A204.1 (cell line): ENCODE measurements at regions not wholly inside any gene's neighbourhood (a gene's known extent, or its start where the extent isn't known, plus 50 kb on each side); places are given as distances from the start of the nearest gene placed in this dataset.
"Not testable (repeated sequence)": the region's sequence is repeated elsewhere in the genome, so short reads cannot be mapped to it uniquely, and the experiment has no call there.

Experiments used
- FAIRE-seq: peaks from 2 replicates; lab custom pipeline; 2012; peaks lifted over from hg19 to GRCh38; lab: Jason Lieb, UNC

GRCh38 chr5:130479045-130479804, 575.0 kb downstream of the CHSY3 start:
- no peak for FAIRE-seq

- no peak for FAIRE-seq
Observed at GRCh38 chr5:130476325-130476724, 572.1 kb downstream of the CHSY3 start.

- FAIRE-seq = no peak
Observed at GRCh38 chr5:130462516-130462915, 558.3 kb downstream of the CHSY3 start.

DNA sequence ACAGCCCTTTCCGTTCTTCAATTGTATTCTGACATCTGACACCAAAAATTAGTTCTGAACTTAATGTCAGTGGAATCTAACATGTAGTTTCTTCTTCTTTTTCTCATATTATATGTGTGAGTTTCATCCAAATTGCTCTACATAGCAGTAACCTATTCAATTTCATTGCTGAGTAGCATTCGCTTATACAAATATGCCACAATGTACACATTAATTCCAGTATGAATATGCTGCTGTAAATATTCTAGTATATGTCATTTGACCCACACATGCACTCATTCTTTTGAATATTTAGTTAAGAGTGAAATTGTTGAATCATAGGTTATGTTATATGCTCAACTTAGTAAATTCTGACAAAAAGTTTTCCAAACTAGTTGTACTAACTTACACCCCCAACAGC, 550.9 kb downstream of the CHSY3 start:
- no peak for FAIRE-seq

DNA sequence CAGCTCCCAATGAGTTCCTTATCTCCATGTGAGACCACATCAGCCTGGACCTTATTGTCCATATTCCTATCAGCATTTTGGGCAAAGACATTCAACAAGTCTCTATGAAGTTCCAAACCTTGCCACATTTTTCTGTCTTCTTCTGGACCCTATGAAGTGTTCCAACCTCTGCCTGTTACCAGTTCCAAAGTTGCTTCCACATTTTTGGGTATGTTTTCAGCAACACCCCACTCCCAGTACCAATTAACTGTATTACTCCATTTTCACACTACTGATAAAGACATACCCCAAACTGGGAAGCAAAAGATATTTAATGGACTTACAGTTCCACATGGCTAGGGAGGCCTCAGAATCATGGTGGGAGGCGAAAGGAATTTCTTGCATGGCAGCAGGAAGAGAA, 548.5 kb downstream of the CHSY3 start:
- no peak for FAIRE-seq

- FAIRE-seq = no peak
Observed at GRCh38 chr5:130436430-130436829, 532.2 kb downstream of the CHSY3 start.

DNA sequence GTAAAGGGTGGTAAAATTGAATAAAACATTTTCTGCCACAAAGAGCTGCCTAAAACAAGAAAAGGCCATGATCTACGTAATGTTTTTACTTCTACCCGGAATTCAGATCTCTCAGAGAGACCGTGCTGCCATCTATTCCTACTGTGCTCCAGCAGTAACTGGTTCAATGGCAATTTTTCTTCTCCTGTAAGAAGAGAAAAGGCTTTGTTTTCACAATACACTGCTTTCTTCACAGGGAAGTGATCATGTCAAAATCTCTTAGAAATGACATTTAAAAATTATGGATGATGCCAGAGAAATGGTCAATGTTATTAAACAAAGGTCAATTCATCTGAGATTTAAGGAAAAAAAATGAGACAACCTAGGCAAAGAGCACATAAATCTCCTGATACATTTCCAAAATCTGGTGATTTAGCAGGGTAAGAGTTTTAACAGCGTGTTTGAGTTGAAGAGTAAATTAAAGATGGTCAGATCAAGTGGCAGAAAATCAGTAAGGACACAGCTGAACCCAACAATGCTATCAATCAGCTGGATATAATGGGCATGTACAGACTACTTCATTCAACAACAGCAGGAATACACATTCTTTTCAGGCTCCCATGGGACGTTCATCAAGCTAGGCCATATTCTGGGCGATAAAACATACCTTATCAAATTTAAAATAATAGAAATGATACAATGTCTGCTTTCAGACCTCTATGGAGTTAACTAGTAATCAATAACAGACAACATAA, 523.1 kb downstream of the CHSY3 start:
- no peak for FAIRE-seq

- FAIRE-seq = no peak
Observed at GRCh38 chr5:130425424-130425823, 521.2 kb downstream of the CHSY3 start.

DNA sequence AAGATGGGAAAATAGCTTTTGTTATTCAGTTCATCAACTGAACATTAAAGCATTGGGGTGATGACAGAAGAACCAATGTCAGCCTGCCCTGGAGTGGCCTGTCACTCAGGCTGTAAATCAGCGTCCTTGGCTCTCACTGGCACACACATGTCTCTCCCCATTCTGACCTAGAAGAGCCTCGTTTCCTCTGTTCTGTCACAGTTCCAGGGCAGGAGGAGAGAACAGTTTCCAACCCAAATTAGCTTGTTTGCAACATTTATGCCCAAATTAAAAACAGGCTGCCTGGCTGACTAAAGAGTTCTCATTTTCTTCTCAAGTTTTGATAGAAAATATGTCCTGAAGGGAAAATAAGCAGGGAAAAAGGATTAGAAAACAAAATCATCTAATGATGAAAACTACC, 520.1 kb downstream of the CHSY3 start:
- no peak for FAIRE-seq

- FAIRE-seq = no peak
Observed at GRCh38 chr5:130402906-130403305, 498.6 kb downstream of the CHSY3 start.

DNA sequence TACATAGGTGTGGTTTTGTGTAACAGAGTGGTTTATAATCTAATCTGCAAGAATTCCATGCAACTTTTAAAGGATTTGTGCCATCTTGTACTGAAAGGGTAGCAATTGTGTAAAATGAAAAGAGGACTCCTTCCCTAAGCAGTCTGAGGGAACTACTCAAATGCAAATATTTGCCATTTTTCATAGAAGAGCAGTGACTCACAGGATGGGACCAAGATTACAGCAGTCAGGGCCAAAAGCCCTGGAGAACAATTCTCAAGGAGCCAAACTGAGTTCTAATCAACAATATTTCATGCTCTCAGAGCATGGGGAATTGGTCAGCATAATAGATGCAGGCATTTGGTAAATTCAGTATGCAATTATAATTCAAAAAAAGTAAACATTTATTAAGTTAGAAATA, 495.8 kb downstream of the CHSY3 start:
- no peak for FAIRE-seq

DNA sequence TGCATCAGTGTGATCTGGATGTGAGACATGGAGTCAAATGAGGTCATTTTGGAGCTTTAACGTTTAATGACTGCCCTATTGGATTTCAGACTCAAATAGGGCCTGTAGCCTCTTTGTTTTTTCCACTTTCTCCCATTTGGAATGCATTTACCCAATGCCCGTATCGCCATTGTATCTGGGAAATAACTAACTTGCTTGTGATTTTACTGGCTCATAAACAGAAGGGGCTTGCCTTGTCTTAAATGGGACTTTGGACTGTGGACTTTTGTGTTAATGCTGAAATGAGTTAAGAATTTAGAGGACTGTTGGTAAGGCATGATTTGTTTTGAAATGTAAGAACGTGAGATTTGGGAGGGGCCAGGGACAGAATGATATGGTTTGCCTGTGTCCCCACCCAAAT, 494.6 kb downstream of the CHSY3 start:
- no peak for FAIRE-seq

- not testable (repeated sequence) for FAIRE-seq
Observed at GRCh38 chr5:130397727-130398126, 493.5 kb downstream of the CHSY3 start.

DNA sequence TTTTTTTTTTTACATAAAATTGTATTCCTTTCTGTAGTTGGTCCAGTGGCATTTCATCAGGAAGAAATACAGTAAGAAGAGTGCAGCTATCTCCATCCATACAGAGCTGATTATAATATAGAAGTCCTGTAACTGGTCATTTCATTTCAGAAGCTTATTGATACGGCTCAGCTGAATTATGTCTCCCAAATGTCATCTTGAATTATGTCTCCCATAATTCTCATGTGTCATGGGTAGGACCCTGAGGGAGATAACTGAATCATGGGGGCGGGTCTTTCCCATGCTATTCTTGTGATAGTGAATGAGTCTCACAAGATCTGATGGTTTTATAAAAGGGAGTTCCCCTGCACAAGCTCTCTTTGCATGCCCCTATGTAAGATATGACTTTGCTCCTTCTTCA, 492.9 kb downstream of the CHSY3 start:
- FAIRE-seq = no peak

- not testable (repeated sequence) for FAIRE-seq
Observed at GRCh38 chr5:130391727-130392264, 487.5 kb downstream of the CHSY3 start.

GRCh38 chr5:130386155-130386554, 481.9 kb downstream of the CHSY3 start:
- FAIRE-seq = no peak

- no peak for FAIRE-seq
Observed at GRCh38 chr5:130385656-130386055, 481.4 kb downstream of the CHSY3 start.

DNA sequence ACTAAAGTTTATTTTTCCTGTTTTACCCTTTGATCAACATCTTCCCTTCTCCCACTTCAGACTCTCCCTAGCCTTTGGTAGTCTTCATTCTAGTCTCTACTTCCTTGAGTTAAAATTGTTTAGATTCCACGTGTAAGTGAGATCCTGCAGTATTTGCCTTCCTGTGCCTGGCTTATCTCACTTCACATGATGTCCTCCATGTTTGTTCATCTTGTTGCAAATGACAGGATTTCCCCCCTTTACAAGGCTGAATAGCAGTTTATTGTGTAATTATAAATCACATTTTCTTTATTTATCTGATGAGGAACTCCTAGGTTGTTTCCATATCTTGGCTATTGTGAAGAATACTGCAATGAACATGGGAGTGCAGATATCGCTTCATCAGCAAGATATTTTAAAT, 461.7 kb downstream of the CHSY3 start:
- no peak for FAIRE-seq

- no peak for FAIRE-seq
Observed at GRCh38 chr5:130350131-130350530, 445.9 kb downstream of the CHSY3 start.

- FAIRE-seq = no peak
Observed at GRCh38 chr5:130337179-130337888, 433.1 kb downstream of the CHSY3 start.

DNA sequence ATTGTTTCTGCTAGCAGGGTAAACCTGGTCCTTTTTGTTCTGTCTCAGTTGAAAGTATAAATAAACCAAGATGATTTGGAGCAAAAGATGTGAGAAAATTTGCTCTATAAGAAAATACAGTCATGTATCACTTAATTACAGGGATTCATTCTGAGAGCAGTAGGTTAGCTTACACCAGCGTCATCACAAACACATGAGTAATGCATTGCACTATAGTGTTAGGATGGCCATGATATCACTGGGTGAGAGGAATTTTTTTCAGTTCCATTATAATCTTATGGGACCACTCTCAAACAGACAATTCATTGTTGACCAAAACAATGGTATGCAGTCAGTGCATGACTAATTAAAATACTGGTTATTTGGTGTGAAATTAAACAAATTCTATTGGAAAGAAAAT, 430.9 kb downstream of the CHSY3 start:
- no peak for FAIRE-seq

GRCh38 chr5:130333089-130333488, 428.8 kb downstream of the CHSY3 start:
- no peak for FAIRE-seq

- FAIRE-seq = no peak
Observed at GRCh38 chr5:130331332-130331731, 427.1 kb downstream of the CHSY3 start.
